ENCODE measurements at regions not wholly inside any gene's neighbourhood (a gene's known extent, or its start where the extent isn't known, plus 50 kb on each side); places are given as distances from the start of the nearest gene placed in this dataset.

- DNase-seq (ENCODE audit: extremely low read depth, insufficient read length): no peak
- Histone ChIP-seq H3K36me3 (ENCODE audit: control insufficient read depth, insufficient read depth, low read length) (no peaks in the 10 kb centered on the region), H3K4me3 (replicated peaks; ENCODE audit: low read depth, low read length) (no peak overlapping the region), H3K27me3 (replicated peaks; ENCODE audit: control insufficient read depth, insufficient read depth, low read length) (no peaks in the 10 kb centered on the region; the same call in 1 of the 2 replicates)
- TF ChIP-seq CTCF (IDR thresholded peaks at IDR 0.05; ENCODE audit: insufficient read depth, low read length, poor library complexity, severe bottlenecking): no peak
Observed at GRCh38 chr6:110048221-110048875, 70.2 kb downstream of the GPR6 start.

GRCh38 chr6:110049696-110050439 is 71.8 kb downstream of the GPR6 start:
- no peak for DNase-seq (ENCODE audit: extremely low read depth, insufficient read length)
- Histone ChIP-seq H3K27me3 (replicated peaks; ENCODE audit: control insufficient read depth, insufficient read depth, low read length) (no peaks in the 10 kb centered on the region; the same call in 1 of the 2 replicates), H3K36me3 (ENCODE audit: control insufficient read depth, insufficient read depth, low read length) (no peaks in the 10 kb centered on the region), H3K4me3 (replicated peaks; ENCODE audit: low read depth, low read length) (no peak overlapping the region)
- no peak for TF ChIP-seq CTCF (IDR thresholded peaks at IDR 0.05; ENCODE audit: insufficient read depth, low read length, poor library complexity, severe bottlenecking)
